Hepatocyte (in vitro differentiated cells): ENCODE measurements at regions not wholly inside any gene's neighbourhood (a gene's known extent, or its start where the extent isn't known, plus 50 kb on each side); places are given as distances from the start of the nearest gene placed in this dataset.

Experiments used
- DNase-seq: peaks from one replicate; pipeline ENCODE4 v3.0.0-alpha.2; 2016; ENCODE audit warnings: low spot score
- H2AFZ ChIP-seq: fragments of 200-600 bp; sonication (generic); 2 replicates; pipeline ENCODE4 v1.6.0; 2016; ENCODE audit warnings: antibody characterized with exemption, mild to moderate bottlenecking
- H3K27ac ChIP-seq: fragments of 200-600 bp; sonication (generic); 2 replicates; pipeline ENCODE4 v1.5.1; 2016; ENCODE audit warnings: mild to moderate bottlenecking
- H3K27me3 ChIP-seq: fragments of 200-600 bp; sonication (generic); 2 replicates; pipeline ENCODE4 v1.6.1; 2016
- H3K36me3 ChIP-seq: fragments of 200-600 bp; sonication (generic); replicated peaks from 2 replicates; pipeline ENCODE4 v1.5.1; 2016; ENCODE audit warnings: low read depth; ENCODE audit not compliant: insufficient read depth
- H3K4me1 ChIP-seq: fragments of 200-600 bp; sonication (generic); 2 replicates; pipeline ENCODE4 v1.5.1; 2016; ENCODE audit warnings: mild to moderate bottlenecking, moderate library complexity; ENCODE audit not compliant: insufficient read depth
- H3K4me2 ChIP-seq: fragments of 200-600 bp; sonication (generic); 2 replicates; pipeline ENCODE4 v1.6.0; 2016
- H3K4me3 ChIP-seq: fragments of 200-600 bp; sonication (generic); 2 replicates; pipeline ENCODE4 v1.5.1; 2016; ENCODE audit warnings: mild to moderate bottlenecking
- H3K79me2 ChIP-seq: fragments of 200-600 bp; sonication (generic); 2 replicates; pipeline ENCODE4 v1.6.0; 2017; ENCODE audit warnings: mild to moderate bottlenecking
- H3K9me2 ChIP-seq: fragments of 200-600 bp; sonication (generic); replicated peaks from 2 replicates; pipeline ENCODE4 v1.6.0; 2017; ENCODE audit warnings: mild to moderate bottlenecking; ENCODE audit not compliant: insufficient read depth
- H3K9me3 ChIP-seq: fragments of 200-600 bp; sonication (generic); 2 replicates; pipeline ENCODE4 v1.5.1; 2016; ENCODE audit warnings: low read depth, mild to moderate bottlenecking
- H4K20me1 ChIP-seq: fragments of 200-600 bp; sonication (generic); 2 replicates; pipeline ENCODE4 v1.6.0; 2016; ENCODE audit warnings: mild to moderate bottlenecking; ENCODE audit not compliant: insufficient read depth, poor library complexity, severe bottlenecking
- CTCF ChIP-seq: fragments of 200-600 bp; sonication (generic); IDR thresholded peaks from 2 replicates; pipeline ENCODE4 v1.5.1; 2016; ENCODE audit warnings: antibody characterized with exemption, mild to moderate bottlenecking; ENCODE audit not compliant: poor library complexity
- EZH2 ChIP-seq: fragments of 200-600 bp; sonication (generic); IDR thresholded peaks from 2 replicates; pipeline ENCODE4 v1.6.1; 2016; ENCODE audit warnings: antibody characterized with exemption, mild to moderate bottlenecking, borderline replicate concordance
- EZH2phosphoT487 ChIP-seq: fragments of 200-600 bp; sonication (generic); IDR thresholded peaks from one replicate; pipeline ENCODE4 v1.6.1; 2018; ENCODE audit warnings: antibody characterized with exemption, mild to moderate bottlenecking, low read depth, moderate library complexity; ENCODE audit not compliant: unreplicated experiment, severe bottlenecking
- WGBS: methylation state at CpG from one replicate; pipeline ENCODE4 v1.1.6; 2016; ENCODE audit warnings: low lambda C conversion rate; ENCODE audit errors: missing lambda C conversion rate; 5-methylcytosine and 5-hydroxymethylcytosine counted together

GRCh38 chr12:87047691-87048090 lies 791.5 kb upstream of the MGAT4C start:
- DNase-seq = no peak
- WGBS = 96% methylated on average over 3 of the region's 3 CpGs
- Histone ChIP-seq H3K4me1 (no peaks in the 10 kb centered on the region), H3K9me3 (no peaks in the 10 kb centered on the region), H4K20me1 (no peaks in the 10 kb centered on the region), H3K4me2 (no peak overlapping the region), H2AFZ (no peak overlapping the region), H3K4me3 (no peak overlapping the region), H3K27ac (no peak overlapping the region), H3K36me3 (no peaks in the 10 kb centered on the region), H3K9me2 (no peaks in the 10 kb centered on the region), H3K79me2 (no peaks in the 10 kb centered on the region), H3K27me3 (no peaks in the 10 kb centered on the region)
- no peak for TF ChIP-seq EZH2

GRCh38 chr12:87039536-87039935 lies 783.3 kb upstream of the MGAT4C start:
- Histone ChIP-seq H3K4me2 (no peak overlapping the region), H3K9me3 (no peaks in the 10 kb centered on the region), H3K4me3 (no peak overlapping the region), H4K20me1 (no peaks in the 10 kb centered on the region), H3K9me2 (no peaks in the 10 kb centered on the region), H3K27me3 (no peaks in the 10 kb centered on the region), H2AFZ (no peak overlapping the region), H3K27ac (no peak overlapping the region), H3K4me1 (no peaks in the 10 kb centered on the region), H3K79me2 (no peaks in the 10 kb centered on the region), H3K36me3 (no peaks in the 10 kb centered on the region)
- TF ChIP-seq CTCF (no peak), EZH2 (no peak), EZH2phosphoT487 (no peak)
- DNase-seq = no peak
- whole genome bisulfite sequencing = 70% methylated on average over 1 of the region's 1 CpG

DNA sequence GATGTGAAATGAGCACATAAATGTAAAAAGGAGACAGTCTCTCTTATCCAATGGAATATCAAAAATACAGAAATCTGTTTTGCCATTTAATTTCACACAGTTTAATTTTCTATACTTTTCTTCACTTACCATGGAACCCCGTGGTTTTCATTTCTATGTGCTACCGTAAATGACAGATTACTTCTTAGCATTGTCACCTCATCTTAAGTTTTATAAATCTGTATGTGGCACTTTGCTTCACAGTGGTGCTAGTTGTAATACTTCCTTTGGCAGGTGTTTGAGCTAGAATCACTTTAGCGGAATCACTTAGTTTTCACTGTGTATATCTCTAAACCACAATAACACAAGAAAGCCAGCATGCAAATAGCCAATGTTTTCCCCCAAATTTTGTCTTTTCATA lies 781.9 kb upstream of the MGAT4C start:
- Histone ChIP-seq H3K4me1 (no peaks in the 10 kb centered on the region), H3K9me2 (no peaks in the 10 kb centered on the region), H4K20me1 (no peaks in the 10 kb centered on the region), H3K36me3 (no peaks in the 10 kb centered on the region), H3K4me3 (no peak overlapping the region), H3K79me2 (no peaks in the 10 kb centered on the region), H3K27ac (no peak overlapping the region), H3K9me3 (no peaks in the 10 kb centered on the region), H2AFZ (no peak overlapping the region), H3K27me3 (no peaks in the 10 kb centered on the region), H3K4me2 (no peak overlapping the region)
- WGBS = 77% methylated on average over 3 of the region's 3 CpGs
- DNase-seq = no peak
- TF ChIP-seq CTCF (no peak), EZH2 (no peak), EZH2phosphoT487 (no peak)

- Histone ChIP-seq H3K4me2 (no peak overlapping the region), H3K4me3 (no peak overlapping the region), H4K20me1 (no peaks in the 10 kb centered on the region), H3K9me3 (no peaks in the 10 kb centered on the region), H3K27me3 (no peaks in the 10 kb centered on the region), H3K79me2 (no peaks in the 10 kb centered on the region), H3K36me3 (no peaks in the 10 kb centered on the region), H3K9me2 (no peaks in the 10 kb centered on the region), H3K27ac (no peak overlapping the region), H3K4me1 (no peaks in the 10 kb centered on the region), H2AFZ (no peak overlapping the region)
- no peak for DNase-seq
- 84% methylated on average over 5 of the region's 5 CpGs for WGBS
- TF ChIP-seq CTCF (no peak), EZH2 (no peak), EZH2phosphoT487 (no peak)
These were observed 769.8 kb upstream of the MGAT4C start for GRCh38 chr12:87025976-87026375.
